CD4-positive, alpha-beta T cell treated with Interleukin-2 at 100 ng/mL for 4 hours (primary cell): ENCODE measurements at regions not wholly inside any gene's neighbourhood (a gene's known extent, or its start where the extent isn't known, plus 50 kb on each side); places are given as distances from the start of the nearest gene placed in this dataset.
"Not testable (repeated sequence)": the region's sequence is repeated elsewhere in the genome, so short reads cannot be mapped to it uniquely, and the experiment has no call there.

ENCODE experiments used
- DNase-seq: peaks from one replicate; pipeline ENCODE4 v3.0.0-alpha.2; 2020; ENCODE audit warnings: low spot score

- no peak for DNase-seq
Observed at GRCh38 chr7:79552463-79552862, 99.0 kb upstream of the MAGI2 start.

GRCh38 chr7:79548727-79549126, 95.3 kb upstream of the MAGI2 start:
- DNase-seq: no peak

GRCh38 chr7:79547132-79547531, 93.7 kb upstream of the MAGI2 start:
- no peak for DNase-seq

- DNase-seq: no peak
Observed at GRCh38 chr7:79540592-79540991, 87.1 kb upstream of the MAGI2 start.

- DNase-seq: no peak
Observed at GRCh38 chr7:79534128-79534527, 80.7 kb upstream of the MAGI2 start.

GRCh38 chr7:79531905-79532664, 78.6 kb upstream of the MAGI2 start:
- no peak for DNase-seq

GRCh38 chr7:79531116-79531515, 77.6 kb upstream of the MAGI2 start:
- DNase-seq: no peak

- no peak for DNase-seq
Observed at GRCh38 chr7:79529881-79530235, 76.4 kb upstream of the MAGI2 start.

- no peak for DNase-seq
Observed at GRCh38 chr7:79529214-79529880, 75.9 kb upstream of the MAGI2 start.

GRCh38 chr7:79528421-79528820, 75.0 kb upstream of the MAGI2 start:
- DNase-seq: no peak

- no peak for DNase-seq
Observed at GRCh38 chr7:79524048-79524447, 70.6 kb upstream of the MAGI2 start.

GRCh38 chr7:79523436-79523835, 70.0 kb upstream of the MAGI2 start:
- DNase-seq: no peak

GRCh38 chr7:79520543-79520942, 67.1 kb upstream of the MAGI2 start:
- DNase-seq: no peak

GRCh38 chr7:79515358-79515757, 61.9 kb upstream of the MAGI2 start:
- DNase-seq: no peak

GRCh38 chr7:79513261-79513660, 59.8 kb upstream of the MAGI2 start:
- no peak for DNase-seq

GRCh38 chr7:79512261-79512660, 58.8 kb upstream of the MAGI2 start:
- no peak for DNase-seq

- DNase-seq: not testable (repeated sequence)
Observed at GRCh38 chr7:79511056-79511455, 57.6 kb upstream of the MAGI2 start.

GRCh38 chr7:79507131-79507530, 53.7 kb upstream of the MAGI2 start:
- no peak for DNase-seq

- DNase-seq: no peak
Observed at GRCh38 chr7:79506481-79506880, 53.0 kb upstream of the MAGI2 start.

- DNase-seq: no peak
Observed at GRCh38 chr7:79504607-79505389, 51.3 kb upstream of the MAGI2 start.
